G401.6 (cell line): ENCODE measurements at regions not wholly inside any gene's neighbourhood (a gene's known extent, or its start where the extent isn't known, plus 50 kb on each side); places are given as distances from the start of the nearest gene placed in this dataset.

Experiments used
- FAIRE-seq: peaks from 2 replicates; lab custom pipeline; 2012; peaks lifted over from hg19 to GRCh38; lab: Jason Lieb, UNC

DNA sequence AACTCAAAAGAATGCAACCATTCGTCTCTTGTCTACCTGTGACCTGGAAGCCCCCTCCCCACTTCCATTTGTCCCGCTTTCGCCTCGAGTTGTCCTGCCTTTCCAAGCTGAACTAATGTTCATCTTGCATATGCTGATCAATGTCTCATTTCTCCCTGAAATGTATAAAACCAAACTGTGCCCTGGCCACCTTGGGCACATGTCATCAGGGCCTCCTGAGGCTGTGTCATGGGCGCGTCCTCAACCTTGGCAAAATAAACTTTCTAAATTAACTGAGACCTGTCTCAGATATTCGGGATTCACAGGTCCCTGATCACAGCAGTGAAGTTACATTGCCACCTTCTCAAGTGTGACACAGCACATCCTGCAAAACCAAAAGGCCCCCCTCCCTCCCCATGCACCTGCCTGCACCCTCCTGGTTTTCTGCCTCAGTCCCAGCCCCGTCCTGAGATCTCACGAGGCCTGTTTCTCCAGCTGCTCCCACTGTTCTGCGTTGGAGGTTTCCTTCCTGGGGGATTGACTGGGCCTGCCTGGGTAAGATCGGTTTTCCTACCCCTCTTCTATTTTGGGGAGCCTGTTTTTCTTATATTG lies 1328.7 kb downstream of the TBC1D22A start:
- no peak for FAIRE-seq

DNA sequence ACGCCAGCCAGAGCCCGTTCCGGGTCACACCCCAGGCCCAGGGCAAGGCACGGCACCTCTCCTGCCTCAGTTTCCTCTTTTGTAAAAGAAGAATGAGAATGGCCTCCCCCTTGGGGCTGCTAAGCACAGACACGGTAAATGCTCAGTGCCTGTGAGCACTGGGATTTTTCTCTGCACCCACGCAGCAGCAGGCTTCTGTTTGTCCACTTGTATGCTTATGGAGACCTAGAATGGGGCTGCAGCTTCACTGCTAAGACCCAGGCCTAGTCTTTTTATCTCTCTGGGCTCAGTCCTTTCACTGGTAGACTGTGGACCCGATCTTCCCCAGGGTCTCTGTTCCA lies 1327.9 kb downstream of the TBC1D22A start:
- FAIRE-seq = no peak

DNA sequence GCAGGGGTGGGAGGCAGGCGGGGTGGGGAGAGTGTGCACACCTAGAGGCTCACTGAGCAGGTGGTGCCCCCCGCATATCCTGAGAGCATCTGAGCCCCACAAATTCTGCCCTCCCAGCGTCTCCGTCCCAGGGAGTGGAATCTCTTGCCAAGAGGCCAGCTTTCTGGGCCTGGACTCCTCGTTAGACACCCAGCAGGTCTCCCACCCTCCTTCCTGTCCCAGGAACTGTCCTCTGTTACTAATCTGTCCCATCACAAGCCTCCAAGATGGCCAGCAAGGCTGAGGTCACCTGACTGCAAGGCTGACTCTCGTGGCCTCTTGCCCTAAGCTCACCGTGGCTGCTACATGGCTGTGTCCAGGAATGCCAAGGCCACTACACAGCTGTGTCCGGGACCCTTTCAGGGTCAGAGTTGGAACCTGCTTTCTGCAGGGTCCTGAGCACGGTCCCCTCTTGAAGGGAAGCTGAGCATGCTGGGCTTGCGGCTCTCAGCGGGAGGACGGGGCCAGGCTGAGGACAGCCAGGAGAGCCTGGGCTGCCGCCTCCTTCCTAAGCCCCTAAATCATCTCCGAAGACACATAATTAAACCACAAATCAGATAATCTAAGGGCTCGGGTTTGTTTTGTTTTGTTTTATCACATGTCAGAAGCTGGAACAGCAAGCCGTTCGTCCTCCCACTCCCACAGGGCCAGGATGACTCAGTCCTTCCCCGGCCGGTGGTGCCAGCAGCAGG lies 1327.3 kb downstream of the TBC1D22A start:
- FAIRE-seq = no peak

DNA sequence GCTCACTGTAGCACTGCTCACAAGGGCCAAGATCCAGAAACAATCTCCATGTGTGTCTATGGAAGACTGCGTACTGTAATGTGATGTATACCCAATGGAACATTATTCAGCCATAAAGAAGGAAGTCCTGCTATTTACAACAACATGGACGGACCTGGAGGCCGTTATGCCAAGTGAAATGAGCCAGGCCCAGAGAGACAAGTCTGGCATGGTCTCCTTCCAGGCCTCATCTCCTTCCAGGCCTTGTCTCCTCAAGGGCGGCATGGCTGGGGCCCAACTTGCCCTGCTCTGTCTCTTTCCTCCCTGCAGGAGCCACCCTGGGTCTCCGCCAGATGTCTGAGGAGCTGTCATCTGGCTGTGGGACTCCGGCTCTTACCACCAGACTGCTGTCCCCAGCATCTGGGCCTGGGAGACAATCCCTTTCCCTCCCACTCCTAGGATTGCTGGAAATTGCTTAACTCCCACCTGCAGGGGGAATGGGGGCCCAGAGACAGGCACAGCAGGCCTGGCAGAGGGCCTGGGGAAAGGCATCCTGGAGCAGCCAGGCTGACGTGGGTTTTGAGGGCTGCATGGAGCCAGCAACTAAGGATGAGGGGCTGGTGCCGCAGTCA lies 1326.6 kb downstream of the TBC1D22A start:
- FAIRE-seq = no peak

DNA sequence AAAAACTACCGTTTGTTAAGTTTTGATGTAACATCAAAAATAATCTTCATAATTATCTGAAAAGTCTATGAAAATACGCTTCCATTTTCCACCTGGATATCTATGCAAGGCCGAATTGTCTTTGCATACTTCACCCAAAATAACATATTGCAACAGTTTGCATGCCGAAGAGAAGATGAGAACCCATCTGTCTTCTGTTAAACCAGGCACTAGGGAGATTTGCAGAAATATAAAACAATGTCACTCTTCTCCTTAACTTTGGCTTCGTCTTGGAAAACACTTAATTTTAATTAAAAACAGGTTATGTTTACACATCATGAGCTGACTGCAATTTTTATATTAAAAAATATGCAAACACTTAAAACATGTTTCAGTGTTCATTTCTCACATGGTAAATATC lies 1325.8 kb downstream of the TBC1D22A start:
- FAIRE-seq = no peak

DNA sequence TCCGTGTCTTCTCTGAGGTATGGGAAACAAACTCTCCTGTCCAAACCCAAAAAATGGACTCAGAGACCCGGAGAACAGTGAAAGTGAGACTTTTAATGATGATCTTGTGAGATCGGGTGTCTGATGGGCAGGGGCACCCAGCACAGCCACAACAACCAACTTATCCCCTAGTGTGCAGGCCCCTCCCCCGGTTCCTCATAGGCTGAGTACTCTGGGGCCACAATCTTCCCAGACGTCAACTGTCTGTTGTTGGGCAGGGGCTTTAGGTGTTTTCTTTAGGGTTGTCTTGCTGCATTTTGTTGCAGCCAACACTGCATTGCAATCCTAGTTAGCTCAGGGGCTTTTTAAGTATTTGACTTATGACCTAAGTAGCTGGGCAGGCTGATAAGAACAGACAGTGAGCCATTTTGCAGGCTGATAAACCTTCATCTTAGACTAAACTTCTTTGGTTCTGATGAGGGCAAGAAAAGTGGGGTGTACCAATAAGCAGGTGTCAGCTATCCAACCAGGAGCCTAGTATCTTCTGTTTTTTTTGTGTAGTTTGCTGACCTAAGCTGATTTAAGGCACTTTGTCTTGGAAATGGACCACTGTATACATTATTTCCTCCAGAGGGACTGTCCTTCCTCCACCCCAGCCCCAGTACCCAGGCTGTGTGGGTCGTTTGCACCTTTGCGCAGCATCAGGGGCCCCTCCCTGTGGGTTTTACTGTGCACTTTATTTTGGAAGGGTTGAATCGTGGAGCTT lies 1323.6 kb downstream of the TBC1D22A start:
- no peak for FAIRE-seq

DNA sequence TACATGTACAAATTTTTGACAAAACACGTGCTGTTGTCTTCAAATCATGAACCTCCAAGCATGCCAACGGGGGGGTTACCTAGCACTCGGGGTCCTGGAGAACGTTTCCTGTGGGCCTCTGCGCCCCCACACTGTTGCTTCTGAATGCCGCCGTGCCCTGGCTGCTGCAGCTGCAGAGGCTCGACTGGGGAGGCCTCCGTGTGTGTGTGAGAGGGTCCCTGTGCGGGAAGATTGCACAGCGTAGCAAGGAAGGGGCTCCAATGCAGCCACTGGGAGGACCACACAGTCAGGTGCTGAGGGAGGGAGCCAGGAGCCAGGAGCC lies 1322.2 kb downstream of the TBC1D22A start:
- no peak for FAIRE-seq

DNA sequence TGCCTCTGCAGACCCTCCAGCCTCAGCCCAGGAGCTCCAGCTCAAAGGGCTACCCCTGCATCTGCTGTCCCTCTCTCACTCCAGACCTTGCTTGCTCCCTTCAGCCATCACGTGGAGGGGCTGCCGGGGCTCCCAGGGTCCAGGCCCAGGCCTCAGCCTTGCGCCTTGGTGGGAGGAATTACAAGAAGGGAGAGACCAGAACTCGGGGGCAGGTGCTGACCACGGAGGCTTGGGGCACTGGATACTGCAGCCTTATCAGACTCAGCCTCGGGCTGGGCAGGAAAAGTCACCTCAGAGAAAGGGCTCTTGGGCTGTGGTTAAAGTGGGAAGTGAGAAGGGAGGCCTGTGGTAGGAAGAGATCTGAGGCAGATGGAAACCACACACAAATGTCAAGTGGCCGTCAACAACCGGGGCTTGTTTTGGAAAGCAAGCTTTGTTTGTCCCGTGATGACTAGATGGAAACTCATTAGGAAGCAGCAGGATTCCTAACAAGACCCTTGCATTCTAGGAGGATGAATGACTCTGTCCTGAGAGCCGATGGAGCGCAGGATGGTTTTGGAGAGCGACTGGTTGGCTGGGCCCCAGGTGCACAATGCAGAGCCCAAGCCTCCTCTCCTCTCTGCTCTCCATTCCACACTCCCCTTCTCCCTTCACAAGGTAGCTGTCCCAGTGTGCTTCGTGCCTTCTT lies 1321.7 kb downstream of the TBC1D22A start:
- no peak for FAIRE-seq

DNA sequence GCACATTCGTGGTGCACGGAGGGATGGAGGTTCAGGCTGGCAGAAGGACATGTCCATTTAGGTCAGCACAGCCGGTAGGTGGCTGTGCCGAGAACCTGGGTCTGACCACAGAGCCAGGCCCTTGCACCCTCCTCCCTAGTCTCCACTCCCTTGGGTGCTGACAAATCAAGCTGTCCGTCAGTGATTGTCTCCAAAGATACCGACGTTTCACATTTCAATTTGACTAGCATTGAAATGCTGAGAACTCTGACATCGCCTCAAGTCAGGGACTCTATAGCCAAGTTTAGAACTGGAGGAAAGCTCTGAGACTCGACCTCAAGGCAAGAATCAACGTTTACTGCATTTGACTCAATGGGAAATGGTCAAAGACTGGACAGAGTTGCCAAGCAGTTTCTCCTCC lies 1321.1 kb downstream of the TBC1D22A start:
- FAIRE-seq = no peak

DNA sequence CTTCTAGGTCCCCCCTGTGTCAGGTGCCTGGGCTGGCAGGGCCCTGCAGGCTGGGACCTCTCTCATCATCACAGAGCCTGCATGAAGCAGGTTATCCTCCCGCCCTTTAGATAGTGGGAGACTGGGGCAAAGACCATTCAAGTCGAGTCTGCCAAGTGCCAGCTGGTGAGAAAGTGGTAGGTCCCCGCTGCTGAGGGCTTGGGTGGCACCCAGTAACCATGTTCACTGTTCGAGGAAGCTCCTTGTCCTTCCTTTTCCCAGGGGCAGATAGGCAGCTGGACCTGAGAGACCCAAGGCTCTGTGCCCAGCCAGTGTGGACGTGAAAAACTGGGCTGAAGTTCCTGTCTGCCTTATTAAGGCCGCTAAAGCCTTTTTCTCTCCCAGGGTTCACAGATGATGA lies 1319.8 kb downstream of the TBC1D22A start:
- no peak for FAIRE-seq

DNA sequence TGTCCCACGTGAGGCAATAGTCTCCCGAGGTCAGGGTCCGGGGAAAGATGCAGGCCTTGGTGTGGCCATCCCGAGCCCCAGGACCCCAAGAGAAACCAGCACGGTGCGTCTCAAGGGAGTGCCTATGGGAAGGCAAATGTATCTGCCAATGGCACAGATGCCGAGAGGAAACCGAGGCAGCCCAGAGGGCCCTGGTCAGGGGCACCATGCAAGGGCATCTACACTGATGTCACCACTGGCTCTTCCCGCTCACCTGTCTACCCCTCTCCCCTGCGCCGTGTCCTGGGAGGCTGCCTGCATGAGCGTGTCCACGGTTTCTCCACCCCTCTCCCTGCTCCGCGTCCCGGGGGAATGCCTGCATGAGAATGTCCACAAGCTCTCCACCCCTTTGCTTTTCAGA lies 1318.8 kb downstream of the TBC1D22A start:
- FAIRE-seq = no peak

DNA sequence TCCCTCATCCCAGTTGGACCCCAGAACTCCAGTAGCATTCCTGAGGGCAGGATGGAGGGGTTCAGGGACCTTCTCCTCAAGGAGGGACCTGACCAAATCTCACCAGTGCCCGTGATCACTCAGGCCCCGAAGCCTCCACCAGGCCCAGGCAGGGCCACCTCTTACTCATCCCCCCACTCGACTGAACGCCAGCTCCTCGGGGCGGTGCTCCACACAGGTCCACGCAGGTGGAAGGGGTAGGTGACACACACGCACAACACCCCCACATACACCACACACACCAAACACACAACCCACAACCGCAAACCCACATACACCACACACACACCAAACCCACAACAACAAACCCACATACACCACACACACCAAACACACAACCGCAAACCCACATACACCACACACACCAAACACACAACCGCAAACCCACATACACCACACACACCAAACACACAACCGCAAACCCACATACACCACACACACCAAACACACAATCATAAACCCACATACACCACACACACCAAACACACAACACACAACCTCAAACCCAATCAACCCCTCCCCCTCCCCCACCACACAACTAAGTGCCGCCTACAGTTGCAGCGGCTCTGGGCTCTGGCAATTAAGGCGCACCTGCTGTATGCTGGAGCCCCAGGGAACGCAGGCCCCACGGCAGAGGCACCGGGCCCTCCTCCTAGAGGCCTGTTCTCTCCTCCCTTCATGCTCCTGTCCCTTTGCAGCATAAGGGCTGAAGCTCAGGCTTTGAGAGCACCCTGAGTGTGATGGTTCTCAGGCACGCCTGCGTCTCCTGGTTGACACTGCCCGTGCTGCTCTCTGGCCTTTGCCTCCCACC lies 1318.1 kb downstream of the TBC1D22A start:
- no peak for FAIRE-seq

DNA sequence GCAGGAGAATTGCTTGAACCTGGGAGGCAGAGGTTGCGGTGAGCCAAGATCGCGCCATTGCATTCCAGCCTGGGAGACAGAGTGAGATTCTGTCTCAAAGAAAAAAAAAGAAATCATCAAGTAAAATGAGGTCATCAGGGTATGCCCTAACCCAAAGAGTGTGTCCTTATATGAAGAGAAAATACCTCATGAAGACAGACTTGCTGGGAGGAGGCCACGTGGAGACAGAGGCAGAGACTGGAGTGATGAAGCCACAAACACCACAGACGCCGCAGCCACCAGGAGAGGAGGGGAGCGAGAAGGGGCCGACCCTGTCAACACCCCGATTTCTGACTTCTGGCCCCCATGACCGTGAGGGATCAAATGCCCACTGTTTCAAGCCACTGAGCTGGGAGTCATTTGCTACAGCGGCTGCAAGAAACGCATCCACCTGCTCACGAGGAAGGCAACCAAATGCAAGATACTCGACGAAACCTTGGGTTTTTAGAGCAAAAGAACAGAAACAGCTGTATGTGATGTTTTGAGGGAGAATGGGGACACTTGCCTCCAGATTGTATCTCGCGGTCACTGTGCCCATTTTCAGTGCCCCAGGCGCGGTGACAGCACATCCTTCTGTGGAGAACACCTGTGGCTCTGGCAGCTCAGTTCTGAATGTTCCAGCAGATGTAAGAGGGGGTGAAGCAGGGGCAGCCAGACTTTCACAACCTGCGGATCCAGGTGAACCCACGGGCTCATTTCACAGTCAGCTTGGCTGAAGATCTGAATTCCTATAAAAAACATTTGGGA lies 1317.2 kb downstream of the TBC1D22A start:
- no peak for FAIRE-seq

DNA sequence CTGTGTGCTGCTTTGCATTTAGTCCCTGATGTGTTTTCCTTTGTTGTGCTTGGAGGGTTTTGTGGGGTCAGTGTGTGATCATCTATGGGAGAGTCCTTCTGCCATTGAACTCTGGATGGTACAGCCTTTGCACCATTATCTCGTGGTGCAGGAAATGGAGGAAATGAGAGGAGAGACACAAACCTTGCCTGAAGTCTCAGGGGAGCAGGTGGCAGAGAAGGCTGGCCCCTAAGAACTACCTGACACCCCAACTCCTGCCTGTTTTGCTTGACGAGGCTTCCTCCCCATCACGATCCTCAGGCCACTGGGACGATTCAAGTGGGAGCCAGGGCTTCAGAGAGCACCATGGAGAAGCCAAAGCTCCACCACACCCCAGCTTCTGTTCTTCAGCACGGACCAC lies 1316.4 kb downstream of the TBC1D22A start:
- no peak for FAIRE-seq

DNA sequence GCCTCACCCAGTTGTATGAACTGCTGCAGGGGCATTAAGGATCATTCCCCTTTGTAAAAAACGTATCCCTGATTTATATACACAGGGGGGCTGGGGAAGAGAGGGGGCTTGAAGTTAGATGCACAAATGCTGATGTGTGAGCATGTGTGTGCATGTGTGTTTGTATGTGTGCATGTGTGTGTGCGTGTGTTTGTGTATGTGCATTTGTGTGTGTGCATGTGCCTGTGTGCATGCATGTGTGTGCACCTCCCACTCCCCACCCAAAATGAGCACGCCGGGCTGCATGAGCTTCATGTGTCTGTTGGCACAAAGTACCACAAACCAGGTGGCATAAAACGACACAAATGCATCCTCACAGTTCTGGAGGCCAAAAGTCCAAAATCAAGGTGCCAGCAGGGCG lies 1315.2 kb downstream of the TBC1D22A start:
- FAIRE-seq = no peak

DNA sequence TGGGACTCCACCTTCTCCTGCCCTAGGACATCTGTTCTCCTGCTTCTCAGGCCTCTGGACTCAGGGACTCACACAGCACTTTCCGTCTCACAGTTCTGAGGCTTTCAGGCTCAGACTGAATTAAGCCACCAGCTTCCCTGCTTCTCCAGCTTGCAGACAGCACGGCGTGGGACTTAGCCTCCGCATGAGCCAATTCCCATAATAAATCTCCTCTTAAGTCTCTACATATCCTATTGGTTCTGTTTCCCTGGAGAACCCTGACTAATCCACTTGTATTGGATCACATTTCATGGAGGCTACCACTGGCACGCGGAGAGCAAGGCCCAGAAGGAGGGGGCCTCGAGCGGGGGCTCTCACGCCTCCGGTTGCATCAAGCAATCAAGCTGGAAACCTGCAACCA lies 1313.6 kb downstream of the TBC1D22A start:
- no peak for FAIRE-seq

DNA sequence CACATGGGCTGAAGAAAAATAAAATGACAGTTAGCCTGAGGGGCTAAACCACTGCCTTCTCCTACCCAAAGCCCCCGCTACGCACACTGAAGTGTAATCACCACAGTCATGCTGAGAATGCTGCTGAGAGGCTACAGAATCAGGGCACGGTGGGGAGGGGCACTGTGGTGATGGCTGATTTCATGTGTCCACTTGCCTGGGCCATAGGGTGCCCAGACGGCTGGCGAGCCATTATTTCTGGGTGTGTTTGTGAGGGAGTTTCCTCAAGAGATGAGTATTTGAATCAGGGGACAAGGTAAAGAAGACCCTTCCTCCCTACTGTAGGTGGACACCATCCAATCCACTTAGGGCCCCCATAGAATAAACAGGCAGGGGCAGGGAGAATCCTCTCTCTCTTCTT lies 1313.2 kb downstream of the TBC1D22A start:
- no peak for FAIRE-seq

DNA sequence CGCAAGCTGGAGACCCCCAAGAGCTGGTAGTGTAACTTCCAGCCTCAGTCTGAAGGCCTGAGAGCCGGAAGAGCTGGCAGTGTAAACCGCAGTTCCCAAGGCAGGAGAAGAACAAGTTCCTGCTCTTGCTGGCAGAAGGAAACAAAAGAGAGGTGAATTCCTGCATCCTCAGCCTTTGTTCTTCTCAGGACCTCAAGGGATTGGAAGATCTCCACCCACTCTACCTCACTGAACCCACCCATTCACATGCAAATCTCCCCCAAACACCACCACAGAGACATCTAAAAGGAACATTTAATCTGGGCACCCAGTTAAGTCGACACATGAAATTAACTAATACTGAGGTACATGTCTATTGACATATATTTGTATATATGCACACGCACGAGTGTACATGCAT lies 1310.3 kb downstream of the TBC1D22A start:
- no peak for FAIRE-seq

DNA sequence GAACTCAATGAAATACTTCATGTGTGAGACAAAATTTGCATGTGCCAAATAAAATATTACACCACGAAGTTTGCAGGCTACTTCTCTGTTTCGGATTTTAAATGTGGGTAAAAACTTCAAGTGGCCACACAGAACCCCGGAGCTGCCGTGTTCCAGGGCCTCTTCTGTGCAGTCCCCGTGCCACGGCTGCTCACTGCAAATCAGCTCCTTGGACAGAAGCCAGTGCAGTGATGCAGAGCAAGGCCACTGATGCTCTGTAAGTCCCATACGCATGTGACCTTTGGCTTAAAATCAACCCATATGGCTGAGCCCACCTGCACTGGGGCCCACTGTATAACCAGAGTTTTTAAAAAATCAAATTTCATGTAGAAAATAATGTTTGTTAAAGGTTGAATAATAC lies 1309.4 kb downstream of the TBC1D22A start:
- FAIRE-seq = no peak

DNA sequence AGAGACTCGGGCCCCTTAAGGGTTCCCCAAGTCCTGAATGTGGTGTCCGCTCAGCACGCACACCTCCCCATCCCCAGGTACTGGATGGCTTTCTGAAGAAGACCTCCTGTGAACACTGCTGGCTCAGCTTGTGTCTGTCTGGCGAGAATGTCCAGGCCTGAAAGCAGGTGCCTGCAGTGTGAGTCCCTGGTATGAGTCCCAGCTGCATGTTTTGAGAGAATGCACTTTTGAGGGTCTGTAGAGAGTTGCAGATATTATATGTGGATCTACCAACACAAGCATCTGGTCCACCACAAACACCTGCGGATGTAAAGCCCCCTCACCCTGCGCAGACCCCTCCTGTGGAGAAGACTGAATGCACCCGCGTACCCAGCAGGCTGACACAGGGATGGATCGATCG lies 1308.9 kb downstream of the TBC1D22A start:
- FAIRE-seq = no peak

DNA sequence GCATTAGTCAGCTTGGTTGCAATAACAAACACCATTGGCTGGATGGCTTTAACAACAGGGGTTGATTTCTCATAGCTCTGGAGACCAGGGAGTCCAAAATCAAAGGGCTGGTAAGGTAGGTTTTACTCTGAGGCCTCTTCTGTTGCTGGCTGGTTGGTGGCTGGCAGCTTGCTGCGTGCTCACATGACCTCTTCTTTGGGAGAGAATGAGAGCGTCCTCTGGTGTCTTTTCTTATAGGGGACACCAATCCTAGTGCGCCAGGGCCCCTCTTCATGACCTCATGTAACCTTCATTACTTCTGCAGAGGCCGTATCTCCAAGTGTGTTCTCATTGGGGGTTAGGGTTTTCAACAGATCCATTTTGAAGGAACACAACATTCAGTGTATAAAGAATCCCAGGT lies 1308.3 kb downstream of the TBC1D22A start:
- no peak for FAIRE-seq
